Stimulated activated CD4-positive, alpha-beta T cell treated with anti-CD3 and anti-CD28 coated beads, Interleukin-4, amount 100 ng/mL, for 1 hour (primary cell): ENCODE measurements at regions not wholly inside any gene's neighbourhood (a gene's known extent, or its start where the extent isn't known, plus 50 kb on each side); places are given as distances from the start of the nearest gene placed in this dataset.

Source experiments
- DNase-seq: peaks from one replicate; pipeline ENCODE4 v3.0.0-alpha.2; 2020

DNA sequence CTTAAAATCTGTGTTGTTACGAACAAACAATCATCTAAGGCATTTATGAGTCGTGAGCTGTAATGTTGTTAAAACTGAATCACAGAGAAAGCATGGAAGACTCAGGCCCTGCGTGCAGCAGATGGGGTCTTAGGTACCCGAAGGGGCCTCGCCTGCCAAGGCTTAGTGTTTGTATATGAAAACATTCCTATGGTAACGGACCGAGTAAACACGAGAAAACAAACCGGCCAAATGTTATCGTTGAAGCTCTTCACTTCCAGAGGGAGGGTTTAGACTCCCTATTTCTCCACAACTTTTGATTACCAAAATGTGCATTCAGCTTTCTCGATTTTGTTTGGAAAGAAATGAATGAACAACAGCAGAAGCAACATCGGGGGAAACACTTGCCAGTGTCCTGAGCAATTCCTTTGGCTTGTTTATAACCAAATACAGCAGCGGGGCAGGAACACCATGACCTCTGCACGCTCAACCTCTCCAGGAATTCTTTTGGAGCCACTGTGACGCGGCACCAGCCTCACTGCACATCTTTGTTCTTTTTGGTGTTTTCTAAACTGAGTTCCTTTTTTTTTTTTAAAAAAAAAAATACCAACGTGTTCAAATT, 121.6 kb upstream of the KLF6 start:
- no peak for DNase-seq

DNA sequence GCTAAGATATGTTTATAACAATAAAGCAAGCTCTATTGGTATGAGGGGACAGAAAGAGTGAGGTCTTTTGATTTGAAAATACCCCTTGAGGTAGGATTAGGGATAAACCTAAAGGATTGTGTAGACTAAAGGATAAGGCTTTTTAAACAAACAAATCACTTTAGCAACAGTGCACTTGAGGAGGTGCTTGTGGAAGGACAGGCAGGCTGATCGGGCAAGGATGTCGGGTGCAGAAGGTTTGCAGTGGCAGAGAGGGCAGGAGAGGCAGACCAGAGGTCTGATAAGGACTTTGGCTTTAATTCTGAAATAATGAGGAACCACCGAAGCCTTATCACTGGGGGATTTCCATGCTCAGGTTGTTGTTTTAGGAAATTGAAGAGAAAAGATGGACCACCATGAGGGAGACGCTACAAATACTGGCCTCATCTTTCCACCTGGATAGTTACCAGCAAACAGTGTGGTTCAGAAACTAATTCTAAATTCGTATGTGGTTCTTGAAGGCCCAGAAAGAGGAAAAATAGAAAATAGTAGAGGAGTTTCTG, 119.5 kb upstream of the KLF6 start:
- no peak for DNase-seq

DNA sequence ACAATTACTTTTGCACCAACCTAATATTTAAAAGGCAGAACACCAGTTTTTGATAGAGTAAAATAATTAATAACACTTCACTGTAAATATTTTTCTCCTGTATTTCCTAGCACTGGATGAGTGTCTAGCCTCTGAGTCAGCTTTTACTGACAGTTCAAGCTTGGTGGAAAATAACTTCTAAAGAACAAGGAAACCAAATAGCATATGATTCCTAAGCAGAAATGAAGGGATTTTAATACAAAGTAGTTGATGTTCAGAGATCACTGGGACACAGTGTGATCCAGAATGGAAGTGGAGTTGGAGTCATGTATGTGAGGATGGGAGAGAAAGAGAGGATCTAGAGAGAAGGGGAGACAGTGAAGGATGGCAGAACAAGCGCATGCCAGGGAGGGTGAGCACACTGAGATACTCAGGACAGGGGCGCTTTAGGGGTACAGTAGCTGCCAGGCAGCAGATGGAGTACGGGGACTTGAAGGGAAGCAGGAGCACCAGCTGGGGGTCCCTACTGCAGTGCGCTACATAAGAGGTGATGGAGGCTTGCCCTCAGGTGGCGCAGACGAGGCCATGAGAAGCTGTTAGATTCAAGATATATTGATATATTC, 117.9 kb upstream of the KLF6 start:
- DNase-seq = no peak

DNA sequence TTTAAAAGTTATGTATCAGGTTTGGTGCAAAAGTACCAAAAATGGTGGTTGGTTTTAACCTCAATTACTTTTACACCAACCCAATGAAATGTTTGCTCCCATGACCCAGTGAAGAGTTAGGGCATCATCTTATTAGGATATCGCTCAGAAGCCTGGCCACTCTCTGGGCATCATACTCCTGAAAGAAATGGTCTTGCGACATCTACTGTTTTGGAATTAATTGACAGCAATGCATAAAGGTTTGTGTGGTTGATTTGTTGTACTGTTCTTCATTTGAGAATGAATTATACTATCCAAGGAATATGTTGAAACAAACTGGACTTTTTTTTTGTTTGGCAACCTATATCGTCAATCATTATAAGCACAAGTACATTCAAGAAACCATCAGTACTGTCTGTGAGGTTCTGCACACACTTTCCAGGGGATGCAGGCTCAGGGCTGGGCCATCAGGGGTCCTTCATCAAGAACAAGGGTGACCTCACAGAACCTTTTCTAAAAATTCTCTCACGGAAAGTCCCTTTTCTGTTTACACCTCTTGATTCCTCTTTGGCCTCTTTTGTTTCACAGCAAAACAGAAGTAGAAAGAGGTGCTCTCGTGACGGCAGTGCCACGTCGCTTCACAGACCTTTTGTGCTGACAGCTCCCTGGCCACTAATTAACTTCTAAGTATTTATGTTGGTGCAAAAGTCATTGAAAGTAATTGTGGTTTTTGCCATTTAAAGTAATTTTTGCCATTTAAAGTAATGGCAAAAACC, 117.2 kb upstream of the KLF6 start:
- peak; percentile 25 for DNase-seq

DNA sequence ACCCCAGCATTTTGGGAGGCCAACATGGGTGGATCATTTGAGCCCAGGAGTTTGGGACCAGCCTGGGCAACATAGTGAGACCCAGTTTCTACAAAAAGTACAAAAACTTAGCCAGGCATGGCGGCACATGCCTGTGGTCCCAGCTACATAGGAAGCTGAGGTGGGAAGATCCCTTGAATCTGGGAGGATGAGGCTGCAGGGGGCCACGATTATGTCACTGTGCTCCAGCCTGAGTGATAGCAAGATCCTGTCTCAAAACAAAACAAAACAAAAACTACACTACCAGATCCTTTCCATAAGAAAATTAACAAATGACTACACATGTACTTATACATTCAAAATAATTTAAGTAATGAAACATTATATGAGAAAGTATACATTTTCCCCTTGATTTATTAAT, 116.4 kb upstream of the KLF6 start:
- no peak for DNase-seq

DNA sequence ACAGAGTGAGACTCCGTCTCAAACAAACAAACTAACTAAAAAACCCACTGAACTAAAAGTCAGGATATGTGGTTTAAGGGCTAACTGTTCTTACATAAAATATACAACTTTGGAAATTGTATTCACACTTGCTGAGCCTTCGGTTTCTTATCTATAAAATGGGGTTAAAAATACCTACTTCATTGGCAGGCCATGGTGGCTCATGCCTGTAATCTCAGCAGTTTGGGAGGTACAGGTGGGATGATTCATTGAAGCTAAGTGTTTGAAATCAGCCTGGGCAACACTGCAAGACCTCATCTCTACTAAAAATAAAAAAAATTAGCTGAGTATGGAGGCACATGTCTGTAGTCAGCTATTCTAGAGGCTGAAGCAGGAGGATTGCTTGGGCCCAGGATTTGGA, 115.4 kb upstream of the KLF6 start:
- no peak for DNase-seq

DNA sequence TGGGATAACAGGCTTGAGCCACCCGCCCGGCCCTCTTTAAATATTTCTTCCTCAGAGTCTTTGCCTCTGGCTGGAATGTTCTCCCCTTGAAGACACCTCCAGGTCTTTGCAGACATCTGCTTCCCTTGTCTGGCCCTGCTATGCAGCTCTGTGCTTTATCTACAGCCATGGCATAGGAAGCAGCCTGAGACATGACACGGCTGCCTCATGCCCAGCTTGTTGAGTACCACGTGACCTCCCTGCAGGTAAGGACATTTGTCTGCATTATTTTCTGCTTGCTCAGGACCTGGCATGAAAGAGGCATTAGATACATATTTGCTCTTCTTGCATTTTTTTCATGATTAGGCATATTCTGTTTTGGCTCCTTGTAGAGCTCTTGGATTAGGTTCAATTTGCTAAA, 113.8 kb upstream of the KLF6 start:
- no peak for DNase-seq

DNA sequence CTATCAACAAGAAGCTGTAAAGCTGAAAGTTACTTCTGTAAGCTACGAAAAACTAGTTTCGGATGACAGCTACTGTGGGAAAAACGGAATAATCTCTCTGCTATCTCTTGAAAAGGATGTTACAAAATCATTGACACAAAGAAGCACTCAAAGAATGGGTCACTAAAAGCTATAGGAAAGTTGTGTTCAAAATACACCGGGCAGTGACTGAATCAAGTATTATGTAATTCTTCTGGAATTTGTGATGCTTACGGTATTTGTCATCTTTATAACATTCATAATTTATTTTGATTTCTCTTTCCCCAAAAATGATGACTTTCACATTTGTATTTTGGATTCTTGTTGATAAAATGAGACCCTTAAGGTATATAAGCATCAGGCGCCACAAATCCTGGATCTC, 112.1 kb upstream of the KLF6 start:
- no peak for DNase-seq

DNA sequence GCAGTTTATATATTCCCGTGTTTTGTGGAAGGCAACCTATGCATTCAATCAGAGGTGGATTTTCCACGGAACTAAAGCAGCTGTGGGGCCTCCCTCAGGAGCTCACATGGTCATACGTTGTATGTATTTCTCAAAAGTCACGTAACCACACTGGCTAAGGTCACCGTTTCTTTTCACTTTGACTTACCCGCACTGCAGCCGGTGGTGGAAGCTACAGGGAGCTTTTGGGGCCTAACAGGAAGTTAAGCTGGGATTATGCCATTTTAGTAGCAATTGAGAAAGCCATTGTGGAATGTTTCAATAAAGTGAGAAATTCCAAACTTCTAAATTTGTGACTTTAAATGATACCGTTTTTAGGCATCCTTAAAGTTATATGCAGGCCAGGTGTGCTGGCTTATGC, 111.2 kb upstream of the KLF6 start:
- DNase-seq = no peak

DNA sequence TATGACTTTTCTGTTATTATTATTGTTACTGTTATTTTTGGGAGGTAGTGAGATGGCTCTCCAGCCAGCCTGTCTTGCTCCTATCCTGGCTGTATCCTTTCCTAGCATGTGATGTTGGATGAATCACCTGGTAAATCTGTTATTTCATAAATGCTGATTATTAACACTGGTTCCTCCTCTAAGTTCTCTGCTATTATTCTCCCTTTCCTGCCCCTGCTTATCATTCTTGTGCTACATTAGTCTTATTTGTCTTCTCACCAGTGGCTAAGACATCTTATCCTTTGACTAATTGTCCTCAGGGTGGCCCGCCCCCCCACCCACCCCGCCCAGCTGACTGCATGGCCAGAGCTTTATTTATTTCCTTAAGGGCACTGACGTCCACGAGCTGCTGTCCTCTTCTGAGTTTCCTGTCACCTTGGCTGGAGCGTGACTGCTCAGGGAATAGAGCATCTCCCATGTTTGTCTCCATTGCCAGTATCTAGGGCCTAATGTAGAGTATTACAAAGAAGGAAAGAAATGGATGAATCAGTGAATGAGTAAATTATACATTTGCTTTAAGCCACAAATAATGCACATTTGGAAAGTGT, 110.1 kb upstream of the KLF6 start:
- DNase-seq = no peak

DNA sequence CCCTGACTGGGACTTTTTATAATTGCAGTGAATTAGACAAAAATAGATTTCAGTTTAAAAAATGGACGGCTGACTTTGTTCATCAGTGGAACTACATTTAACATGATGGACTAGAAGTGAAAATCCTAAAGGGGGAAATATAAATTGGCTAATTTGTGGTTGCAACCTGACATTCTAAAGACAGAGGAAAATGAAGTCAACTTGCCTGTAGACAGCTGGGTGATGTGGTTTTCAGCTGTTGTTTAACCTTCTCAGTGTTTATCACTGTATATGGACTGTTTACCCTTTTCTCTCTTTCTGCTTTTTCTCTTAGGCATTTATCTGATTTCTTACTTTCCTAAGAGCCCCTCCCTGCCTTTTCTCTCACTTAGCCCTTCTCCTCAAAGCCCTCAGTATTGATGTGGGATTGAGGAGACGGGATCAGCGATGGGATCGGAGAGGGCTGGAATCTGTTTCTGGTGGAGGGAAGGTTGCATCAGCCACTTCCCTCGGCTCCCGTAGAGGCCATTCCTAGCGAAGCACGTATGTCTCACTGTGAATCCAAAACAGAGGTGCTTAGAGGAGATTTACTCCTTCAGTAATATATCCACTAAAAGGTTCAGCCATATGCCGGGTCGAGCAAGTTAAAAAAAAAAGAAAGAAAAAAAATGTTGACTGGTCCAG, 109.0 kb upstream of the KLF6 start:
- no peak for DNase-seq

DNA sequence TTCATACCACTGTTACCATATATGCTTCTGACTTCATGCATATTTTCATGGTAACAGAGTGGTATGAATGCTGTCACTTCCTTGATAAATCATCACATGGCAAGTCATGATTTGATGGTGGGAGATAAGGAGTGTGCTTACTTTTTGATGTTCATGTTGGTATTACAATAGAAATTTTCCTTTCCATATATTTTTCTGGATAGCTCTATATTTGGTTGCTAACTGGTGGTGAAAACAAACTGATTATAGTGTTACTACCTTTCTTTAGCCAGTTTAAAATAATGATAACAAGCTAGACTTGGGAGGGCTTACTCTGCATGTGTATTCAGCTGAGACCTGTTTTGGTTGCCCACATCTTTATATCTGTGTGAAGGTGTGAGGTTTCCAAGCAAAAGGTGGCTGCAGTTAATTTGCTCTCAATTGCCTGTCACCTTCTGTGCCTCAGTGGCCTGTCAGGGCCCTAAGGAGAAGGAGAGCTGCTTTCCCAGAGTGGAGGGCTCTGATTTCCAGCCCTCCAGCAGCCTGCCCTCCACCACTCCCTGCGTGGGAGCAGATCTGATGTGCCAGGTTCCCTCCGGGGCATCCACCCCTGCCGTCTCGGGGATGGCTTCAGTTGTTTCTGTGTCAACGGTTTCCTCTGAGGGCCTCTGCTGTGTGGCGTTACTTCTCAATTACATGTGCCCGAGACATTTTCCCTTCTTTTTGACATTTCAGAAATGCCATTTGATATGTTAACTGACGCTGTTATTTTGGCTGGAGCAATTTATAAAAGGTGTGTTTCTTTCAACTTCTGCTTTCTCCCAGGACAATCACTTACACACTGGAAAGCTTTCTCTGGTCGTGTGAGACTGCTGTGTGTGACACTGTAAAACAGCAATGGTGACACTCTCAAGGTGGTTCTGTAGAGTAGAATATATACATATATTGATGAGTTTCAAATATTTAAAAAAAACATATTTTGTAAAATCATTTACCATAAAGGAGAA, 107.7 kb upstream of the KLF6 start:
- no peak for DNase-seq

DNA sequence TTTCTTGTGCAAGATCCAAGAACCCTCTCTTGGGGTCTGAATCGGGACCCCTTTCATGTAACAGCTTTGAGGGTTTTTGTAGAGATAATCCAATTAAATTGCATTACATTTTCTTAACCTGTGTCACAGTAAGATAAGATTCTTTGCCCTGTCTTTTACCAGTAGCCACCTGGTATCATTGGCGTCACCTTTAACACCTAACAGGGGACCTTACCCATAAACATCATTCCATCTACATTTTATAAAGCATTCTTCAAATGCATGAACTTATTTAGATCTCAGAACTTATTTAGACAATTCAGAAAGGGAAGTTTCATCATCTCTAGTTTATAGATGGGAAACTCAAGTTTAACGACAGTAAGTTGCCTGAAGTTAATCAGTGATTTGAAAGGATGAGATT, 106.4 kb upstream of the KLF6 start:
- DNase-seq = no peak

DNA sequence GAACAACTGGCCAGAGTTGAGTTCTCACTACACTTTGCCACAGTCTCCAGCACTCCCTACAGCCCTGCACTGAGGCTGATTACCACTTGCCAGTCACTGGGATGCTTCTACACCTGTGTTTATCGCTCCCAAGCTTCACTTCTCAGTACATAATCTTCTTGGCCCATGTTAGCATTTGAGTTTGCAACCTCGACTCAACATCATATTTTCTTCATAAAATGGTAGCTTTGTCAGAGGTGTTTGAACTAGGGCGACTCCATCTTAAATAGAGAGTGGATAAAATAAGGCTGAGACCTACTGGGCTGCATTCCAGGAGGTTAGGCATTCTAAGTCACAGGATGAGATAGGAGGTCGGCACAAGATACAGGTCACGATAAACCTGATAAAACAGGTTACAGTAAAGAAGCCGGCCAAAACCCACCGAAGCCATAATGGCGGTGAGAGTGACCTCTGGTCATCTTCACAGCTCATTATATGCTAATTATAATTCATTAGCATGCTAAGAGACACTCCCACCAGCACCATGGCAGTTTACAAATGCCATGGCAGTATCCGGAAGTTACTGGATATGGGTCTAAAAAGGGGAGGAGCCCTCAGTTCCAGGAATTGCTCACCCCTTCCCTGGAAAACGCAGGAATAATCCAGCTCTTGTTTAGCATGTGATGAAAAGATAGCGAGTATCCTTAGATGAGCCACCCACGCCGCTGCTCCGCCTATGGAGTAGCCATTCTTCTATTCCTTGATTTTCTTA, 105.8 kb upstream of the KLF6 start:
- no peak for DNase-seq

DNA sequence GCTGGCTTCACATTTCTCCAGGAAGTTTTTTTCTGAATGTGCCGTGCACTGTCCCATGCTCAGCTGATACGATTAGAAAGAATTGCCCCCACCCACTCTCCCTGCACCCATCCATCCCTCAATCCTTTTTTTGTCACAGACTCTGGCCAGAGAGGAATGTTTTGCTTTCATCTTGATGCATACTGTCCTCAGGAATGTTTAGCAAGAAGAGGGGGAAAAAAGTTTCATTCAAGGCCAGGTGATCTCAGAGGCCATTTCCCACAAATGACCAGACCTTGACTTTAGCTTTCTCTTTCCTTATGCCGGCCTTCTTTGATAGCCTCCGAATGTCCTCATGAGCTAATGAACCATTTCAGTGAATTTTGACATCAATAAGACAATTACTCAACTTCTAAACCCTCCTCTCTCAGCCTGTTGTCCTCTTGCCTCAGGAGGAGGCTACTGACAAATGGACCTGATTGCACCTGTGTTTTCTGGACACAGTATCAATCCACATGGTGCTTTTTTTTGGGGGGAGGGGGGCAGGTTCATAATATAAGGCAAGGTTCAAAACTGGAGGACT, 105.0 kb upstream of the KLF6 start:
- no peak for DNase-seq

DNA sequence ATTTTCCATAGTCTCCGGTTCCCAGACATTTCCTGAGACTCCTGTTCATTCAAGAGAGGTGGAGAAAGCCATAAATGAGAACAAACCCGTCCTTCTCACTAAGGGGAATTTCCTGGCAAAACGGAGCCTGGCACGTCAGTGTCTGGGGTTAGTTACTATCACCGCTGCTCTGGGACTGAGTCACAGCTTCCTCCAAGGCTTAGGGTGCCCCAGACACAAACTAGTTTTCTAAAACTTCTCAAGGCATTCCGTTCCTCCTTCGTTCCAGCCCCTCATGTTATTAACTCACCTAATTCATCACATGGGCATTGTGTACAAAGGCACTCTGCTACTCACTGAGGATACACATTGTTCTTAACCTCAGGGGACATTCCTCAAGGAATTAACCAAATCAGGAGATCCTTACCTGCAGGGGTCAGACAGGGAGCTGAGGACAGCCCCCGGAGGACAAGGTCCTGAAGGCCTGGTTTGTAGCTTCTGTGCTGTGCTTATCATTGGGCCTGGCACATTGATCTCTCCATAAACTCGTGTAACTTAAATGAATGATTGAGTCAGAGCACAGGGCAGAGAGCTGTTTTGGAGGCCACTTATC, 103.0 kb upstream of the KLF6 start:
- DNase-seq = peak; percentile 48

DNA sequence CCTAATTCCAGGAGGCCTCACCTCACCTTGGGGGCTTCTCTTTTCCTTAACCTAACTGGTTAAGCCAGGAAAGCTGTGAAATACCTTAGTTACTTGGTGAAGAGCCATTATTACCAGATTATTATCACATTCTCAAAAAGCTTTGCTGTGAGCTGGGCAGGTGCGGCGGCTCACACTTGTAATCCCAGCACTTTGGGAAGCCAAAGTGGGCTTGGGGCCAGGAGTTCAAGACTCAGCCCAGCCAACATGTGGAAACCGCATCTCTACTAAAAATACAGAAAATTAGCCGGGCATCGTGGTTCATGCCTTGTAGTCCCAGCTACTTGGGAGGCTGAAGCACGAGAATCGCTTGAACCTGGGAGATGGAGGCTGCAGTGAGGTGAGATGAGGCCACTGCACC, 102.4 kb upstream of the KLF6 start:
- no peak for DNase-seq

DNA sequence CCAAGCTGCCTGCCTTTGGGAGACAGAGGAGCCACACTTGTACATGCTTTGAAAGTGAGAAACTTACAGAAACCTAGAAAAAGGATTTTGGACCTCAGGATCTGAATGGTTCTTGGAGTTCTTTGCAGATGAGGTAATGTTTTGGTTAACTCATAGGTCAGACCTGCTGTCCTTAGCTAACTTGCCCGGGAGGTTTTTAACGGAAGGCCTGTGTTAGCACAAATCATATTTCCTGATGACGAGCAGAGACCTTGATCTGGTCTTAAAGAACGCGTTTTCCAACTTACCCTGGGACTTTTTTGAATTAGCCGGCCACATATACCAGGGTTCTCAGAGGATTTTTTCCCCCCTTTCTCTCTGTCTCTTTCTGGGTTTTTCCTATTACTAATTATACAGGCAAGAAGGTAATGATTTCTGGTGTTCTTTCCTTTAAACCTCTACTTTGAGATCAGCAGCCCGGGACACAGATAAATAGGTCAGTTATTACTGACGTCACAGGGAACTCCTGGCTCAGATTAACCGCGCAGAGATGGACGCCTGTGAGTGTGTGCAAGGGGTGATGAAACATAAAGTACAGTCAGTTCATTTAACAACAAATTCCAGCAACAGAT, 101.7 kb upstream of the KLF6 start:
- DNase-seq = no peak

DNA sequence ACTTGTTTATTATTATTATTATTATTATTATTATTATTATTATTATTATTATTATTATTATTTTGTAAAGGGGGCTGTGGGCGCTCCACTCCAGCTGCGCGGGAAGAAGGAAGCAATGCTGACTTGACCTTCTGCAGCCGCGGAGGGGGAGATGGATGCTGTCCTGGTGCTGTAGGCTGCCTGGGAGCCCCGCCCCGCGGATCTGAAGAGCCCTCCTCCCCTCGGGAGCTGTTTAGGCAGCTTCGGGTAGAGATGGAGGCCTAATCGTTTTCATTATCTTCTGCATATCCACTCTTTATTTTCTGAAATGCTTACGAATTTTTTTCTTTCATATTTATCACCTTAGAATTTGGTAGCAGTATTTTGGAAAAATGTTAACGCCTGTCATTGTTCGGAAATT, 101.2 kb upstream of the KLF6 start:
- no peak for DNase-seq

DNA sequence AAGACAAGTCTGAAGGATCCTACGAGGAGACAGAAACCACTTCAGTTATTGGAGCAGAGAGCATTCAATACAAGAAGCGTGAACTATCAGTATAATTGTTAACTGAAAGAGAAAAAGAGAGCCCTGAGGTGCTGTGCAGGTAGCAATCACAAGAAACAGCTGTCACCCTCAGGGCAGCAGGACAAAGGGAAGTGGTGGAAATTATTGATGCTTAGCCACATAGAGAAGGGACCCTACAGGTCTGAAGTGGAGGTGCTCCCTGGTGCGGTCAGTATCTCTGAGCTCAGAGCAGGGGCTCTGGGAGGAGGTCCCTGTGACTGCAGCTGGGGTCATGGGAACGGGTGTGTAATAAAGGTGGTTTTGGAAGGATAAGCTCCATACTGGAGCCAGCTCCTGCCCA, 97.8 kb upstream of the KLF6 start:
- DNase-seq = no peak
